H1 (cell line): ENCODE measurements at regions not wholly inside any gene's neighbourhood (a gene's known extent, or its start where the extent isn't known, plus 50 kb on each side); places are given as distances from the start of the nearest gene placed in this dataset.

ENCODE experiments used
- CTCF ChIA-PET: fragments of 300-600 bp; sonication (Branson Sonifier 250); formaldehyde crosslinking; loops from one replicate; lab custom pipeline; 2021; ENCODE audit not compliant: partially characterized antibody; lab: Charles Lee
- POLR2A ChIA-PET: fragments of 300-600 bp; sonication (Branson Sonifier 250); formaldehyde crosslinking; loops from one replicate; lab custom pipeline; 2021; ENCODE audit warnings: inconsistent platforms; ENCODE audit not compliant: partially characterized antibody; lab: Charles Lee
- DNase-seq, 2 experiments: peaks; one replicate each; pipeline versions ENCODE4 v3.0.0 to v3.0.0-alpha.2; 2010 to 2022; ENCODE audit warnings: low spot score in 2 of 2, low read depth in 1 of 2, mixed read lengths in 1 of 2
- FAIRE-seq: peaks from 2 replicates; lab custom pipeline; 2011; peaks lifted over from hg19 to GRCh38; lab: Jason Lieb, UNC
- H2AFZ ChIP-seq: 2 replicates; pipeline ENCODE4 v1.8.1; 2012; ENCODE audit warnings: low read length, inconsistent platforms
- H2AK5ac ChIP-seq: 2 replicates; pipeline ENCODE4 v1.6.1; 2013; ENCODE audit warnings: low read depth, low read length
- H2BK120ac ChIP-seq: replicated peaks from 2 replicates; pipeline ENCODE3; 2013; ENCODE audit warnings: low read depth, low read length, inconsistent platforms
- H2BK12ac ChIP-seq: 2 replicates; pipeline ENCODE4 v1.6.1; 2013; ENCODE audit warnings: low read depth, low read length
- H2BK15ac ChIP-seq: 2 replicates; pipeline ENCODE4 v1.6.1; 2013; ENCODE audit warnings: low read length
- H2BK20ac ChIP-seq: 2 replicates; pipeline ENCODE4 v1.6.1; 2013; ENCODE audit warnings: low read length
- H2BK5ac ChIP-seq: 2 replicates; pipeline ENCODE4 v1.6.1; 2013; ENCODE audit warnings: low read depth, low read length
- H3K14ac ChIP-seq: 2 replicates; pipeline ENCODE4 v1.6.1; 2013; ENCODE audit warnings: inconsistent platforms; ENCODE audit not compliant: insufficient read length
- H3K18ac ChIP-seq: 2 replicates; pipeline ENCODE4 v1.6.1; 2013; ENCODE audit warnings: low read length; ENCODE audit errors: extremely low read depth
- H3K23ac ChIP-seq: 2 replicates; pipeline ENCODE4 v1.6.1; 2013; ENCODE audit warnings: inconsistent platforms; ENCODE audit not compliant: insufficient read length
- H3K23me2 ChIP-seq: 2 replicates; pipeline ENCODE4 v1.6.1; 2013; ENCODE audit warnings: low read depth, low read length
- H3K27ac ChIP-seq: 2 replicates; pipeline ENCODE4 v1.6.1; 2011; ENCODE audit warnings: low read depth, low read length, inconsistent platforms
- H3K27me3 ChIP-seq, 4 experiments: replicated peaks in 1 of 4; 1 replicate in 1 of 4; 2 replicates in 3 of 4; pipeline versions ENCODE4 v1.6.1 to v1.8.1; 2011 to 2013; ENCODE audit warnings: low read length in 3 of 4, mild to moderate bottlenecking in 3 of 4, inconsistent platforms in 2 of 4, mixed read lengths in 2 of 4, moderate library complexity in 1 of 4; ENCODE audit not compliant: control insufficient read depth in 3 of 4, insufficient read depth in 3 of 4; ENCODE audit errors: extremely low read depth in 1 of 4
- H3K36me3 ChIP-seq, 4 experiments: 2 replicates each; pipeline versions ENCODE4 v1.6.1 to v1.8.1; 2011 to 2013; ENCODE audit warnings: mild to moderate bottlenecking in 4 of 4, low read length in 3 of 4, moderate library complexity in 2 of 4, control low read depth in 1 of 4, inconsistent platforms in 1 of 4; ENCODE audit not compliant: insufficient read depth in 4 of 4, control insufficient read depth in 2 of 4
- H3K4ac ChIP-seq: replicated peaks from 2 replicates; pipeline ENCODE3; 2013; ENCODE audit warnings: low read length, low read depth, mixed read lengths, inconsistent platforms; ENCODE audit not compliant: insufficient read length
- H3K4me1 ChIP-seq, 4 experiments: replicated peaks in 1 of 4; 1 replicate in 1 of 4; 2 replicates in 3 of 4; pipeline versions ENCODE4 v1.6.1 to v1.8.1; 2011 to 2013; ENCODE audit warnings: low read length in 3 of 4, inconsistent platforms in 2 of 4, mixed read lengths in 1 of 4; ENCODE audit not compliant: insufficient read depth in 4 of 4, control insufficient read depth in 3 of 4
- H3K4me2 ChIP-seq, 2 experiments: 2 replicates each; pipeline versions ENCODE4 v1.6.1 to v1.8.1; 2011 to 2013; ENCODE audit warnings: low read depth in 2 of 2, low read length in 2 of 2, control low read depth in 1 of 2, inconsistent platforms in 1 of 2, mild to moderate bottlenecking in 1 of 2; ENCODE audit not compliant: insufficient read depth in 1 of 2
- H3K4me3 ChIP-seq, 4 experiments: fragments of 200-600, 300-600 bp in 1 of 4; sonication (generic), shearing (Covaris generic), sonication (Bioruptor Twin) in 1 of 4; 2 replicates each; pipeline versions ENCODE4 v1.5.1 to v1.8.1; 2011 to 2016; ENCODE audit warnings: low read length in 4 of 4, low read depth in 3 of 4, control low read depth in 2 of 4, inconsistent platforms in 2 of 4, mild to moderate bottlenecking in 2 of 4, mixed read lengths in 1 of 4, moderate library complexity in 1 of 4; ENCODE audit not compliant: insufficient read depth in 2 of 4; ENCODE audit errors: extremely low read depth in 1 of 4
- H3K56ac ChIP-seq: replicated peaks from 2 replicates; pipeline ENCODE3; 2013; ENCODE audit warnings: low read depth, mild to moderate bottlenecking, mixed read lengths, low read length, inconsistent platforms; ENCODE audit not compliant: insufficient read length
- H3K79me1 ChIP-seq: 2 replicates; pipeline ENCODE4 v1.6.1; 2013; ENCODE audit warnings: low read depth, low read length, control low read depth
- H3K79me2 ChIP-seq, 2 experiments: 2 replicates each; pipeline versions ENCODE4 v1.6.1 to v1.8.1; 2012 to 2013; ENCODE audit warnings: low read length in 2 of 2, mild to moderate bottlenecking in 2 of 2, inconsistent platforms in 1 of 2; ENCODE audit not compliant: insufficient read depth in 2 of 2, control insufficient read depth in 1 of 2
- H3K9ac ChIP-seq, 4 experiments: replicated peaks in 1 of 4; 1 replicate in 1 of 4; 2 replicates in 3 of 4; pipeline versions ENCODE4 v1.6.1 to v1.8.1; 2011 to 2013; ENCODE audit warnings: low read depth in 3 of 4, low read length in 3 of 4, control low read depth in 2 of 4, mild to moderate bottlenecking in 2 of 4, moderate library complexity in 2 of 4, inconsistent platforms in 1 of 4; ENCODE audit errors: extremely low read depth in 1 of 4
- H3K9me3 ChIP-seq, 2 experiments: 2 replicates each; pipeline versions ENCODE4 v1.6.1 to v1.8.1; 2012 to 2013; ENCODE audit warnings: mild to moderate bottlenecking in 2 of 2, moderate library complexity in 2 of 2, control low read depth in 1 of 2, inconsistent platforms in 1 of 2, low read depth in 1 of 2, low read length in 1 of 2, mixed read lengths in 1 of 2; ENCODE audit not compliant: insufficient read depth in 2 of 2
- H4K20me1 ChIP-seq, 2 experiments: replicated peaks in 1 of 2; 2 replicates each; pipeline versions ENCODE3 to v1.8.1; 2011 to 2013; ENCODE audit warnings: inconsistent platforms in 2 of 2, low read length in 2 of 2, mild to moderate bottlenecking in 1 of 2; ENCODE audit not compliant: insufficient read depth in 2 of 2, control insufficient read depth in 1 of 2
- H4K5ac ChIP-seq: 2 replicates; pipeline ENCODE4 v1.6.1; 2013; ENCODE audit warnings: low read length, low read depth, mixed read lengths, inconsistent platforms; ENCODE audit not compliant: insufficient read length
- H4K8ac ChIP-seq: 2 replicates; pipeline ENCODE4 v1.8.0; 2013; ENCODE audit warnings: mild to moderate bottlenecking, moderate library complexity, low read length, inconsistent platforms; ENCODE audit not compliant: insufficient read depth; ENCODE audit errors: extremely low read depth
- H4K91ac ChIP-seq: replicated peaks from 2 replicates; pipeline ENCODE3; 2013; ENCODE audit warnings: low read length, mixed read lengths, inconsistent platforms; ENCODE audit not compliant: insufficient read length
- JUN ChIP-seq: IDR thresholded peaks from 2 replicates; pipeline ENCODE4 v1.6.1; 2011; ENCODE audit warnings: low read depth, mild to moderate bottlenecking, improper control_type of control experiment, low read length
- JUND ChIP-seq: IDR thresholded peaks from 2 replicates; pipeline ENCODE4 v1.6.1; 2011; ENCODE audit warnings: mild to moderate bottlenecking, improper control_type of control experiment, low read length
- MAX ChIP-seq: IDR thresholded peaks from 2 replicates; pipeline ENCODE4 v1.6.1; 2012; ENCODE audit warnings: inconsistent platforms
- NRF1 ChIP-seq: IDR thresholded peaks from 2 replicates; pipeline ENCODE4 v1.6.1; 2011; ENCODE audit warnings: mild to moderate bottlenecking, low read depth, low read length, improper control_type of control experiment
- RXRA ChIP-seq: IDR thresholded peaks from 2 replicates; pipeline ENCODE4 v1.6.1; 2011; ENCODE audit warnings: low read depth, mild to moderate bottlenecking, low read length, moderate library complexity; ENCODE audit not compliant: insufficient read depth
- TCF12 ChIP-seq: IDR thresholded peaks from 2 replicates; pipeline ENCODE4 v1.6.1; 2011; ENCODE audit warnings: low read depth, mild to moderate bottlenecking, low read length
- ZNF274 ChIP-seq: IDR thresholded peaks from 2 replicates; pipeline ENCODE4 v1.7.0; 2012; ENCODE audit warnings: low read length, borderline replicate concordance; ENCODE audit errors: extremely low read depth
- WGBS, 2 experiments: shearing (Covaris generic) in 1 of 2; methylation state at CpG; one replicate each; pipeline versions ENCODE4 v1.1.6 to v1.1.7; 2013 to 2015; ENCODE audit warnings: low lambda C conversion rate in 2 of 2, mixed read lengths in 2 of 2, inconsistent platforms in 1 of 2, low coverage in 1 of 2, missing lambda C conversion rate in 1 of 2; ENCODE audit not compliant: insufficient replicate concordance in 2 of 2, insufficient coverage in 1 of 2, insufficient read length in 1 of 2; ENCODE audit errors: extremely low coverage in 1 of 2, missing lambda C conversion rate in 1 of 2; 5-methylcytosine and 5-hydroxymethylcytosine counted together

DNA sequence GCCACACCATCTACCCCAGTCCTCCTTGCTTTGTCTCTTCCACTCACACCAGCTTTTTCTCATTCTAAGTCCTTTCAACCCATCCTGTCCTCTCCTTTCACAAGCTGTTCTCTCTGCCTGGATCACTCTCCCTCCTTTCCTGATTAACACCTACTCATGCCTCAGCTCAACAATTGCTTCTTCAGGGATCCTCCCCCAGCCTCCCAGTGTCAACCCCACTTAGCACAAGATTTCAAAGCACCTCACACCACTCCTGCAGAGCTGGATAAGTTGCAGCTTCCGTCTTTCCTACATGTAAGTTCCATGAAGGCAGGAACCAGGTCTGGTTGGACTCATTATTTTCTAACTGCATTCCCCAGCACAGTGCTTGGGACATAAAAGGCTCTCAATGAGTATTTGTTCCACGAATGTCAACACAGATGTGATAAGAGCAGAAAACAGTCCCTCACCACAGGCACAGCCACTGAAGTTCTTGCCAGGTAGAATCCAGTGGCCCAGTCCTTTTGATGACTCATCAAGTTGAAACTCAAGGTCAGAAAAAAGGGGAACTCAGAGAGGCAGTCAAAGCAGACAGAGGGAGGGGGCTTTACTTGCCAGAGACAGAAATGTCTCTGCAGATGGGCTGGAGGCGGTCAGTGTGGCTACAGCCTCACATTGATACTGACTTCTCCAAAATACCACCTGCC lies 193.4 kb upstream of the PRDM1 start:
- CTCF ChIA-PET, result interaction anchor here (0.9 kb wide), 1 partner anchor 10 kb away, joined by 3 read pairs; no protein-coding TSS in a partner anchor
- no peaks in the 10 kb centered on the region for H3K23me2 ChIP-seq
- FAIRE-seq, result no peak

More for the DNA sequence above, 193.4 kb upstream of the PRDM1 start:
- Histone ChIP-seq H2BK120ac (no peak overlapping the region), H3K27ac (no peak overlapping the region), H3K9me3 (peaks cover 0 to 5% of the 10 kb centered on the region in 2 experiments; a peak in 1 of 4 replicates), H3K36me3 (no peaks in the 10 kb centered on the region), H3K4me3 (no peak overlapping the region), H3K79me1 (no peaks in the 10 kb centered on the region), H4K20me1 (no peaks in the 10 kb centered on the region), H4K5ac (no peak overlapping the region), H3K27me3 (no peaks in the 10 kb centered on the region; a peak in 1 of 7 replicates), H3K4me2 (no peak overlapping the region), H2AFZ (no peak overlapping the region; the same call in 1 of the 2 replicates), H3K18ac (no peak overlapping the region), H3K23ac (no peak overlapping the region), H2AK5ac (no peak overlapping the region), H4K91ac (no peak overlapping the region), H2BK15ac (no peak overlapping the region), H3K9ac (no peak overlapping the region), H2BK12ac (no peak overlapping the region), H2BK5ac (no peak overlapping the region), H4K8ac (no peak overlapping the region), H3K79me2 (no peaks in the 10 kb centered on the region), H3K4me1 (peaks cover 0 to 5% (median 1%) of the 10 kb centered on the region in 4 experiments; a peak in 1 of 7 replicates), H3K14ac (no peak overlapping the region), H3K56ac (no peak overlapping the region), H3K4ac (no peak overlapping the region), H2BK20ac (no peak overlapping the region)
- POLR2A ChIA-PET, result interaction anchor here (0.7 kb wide), 1 partner anchor 19 kb away, joined by 3 read pairs; no protein-coding TSS in a partner anchor
- no peak for DNase-seq
- WGBS, 2 experiments, result 90% methylated on average over 3 of the region's 3 CpGs; no CpG with 5 or more reads in 1 of the 2 experiments
- no peak for TF ChIP-seq TCF12
- no peak for TF ChIP-seq JUND
- no peak for TF ChIP-seq RXRA
- no peak for TF ChIP-seq NRF1
- TF ChIP-seq ZNF274, result no peak
- TF ChIP-seq MAX, result no peak
- TF ChIP-seq JUN, result no peak
